ENCODE measurements at regions not wholly inside any gene's neighbourhood (a gene's known extent, or its start where the extent isn't known, plus 50 kb on each side); places are given as distances from the start of the nearest gene placed in this dataset.

DNA sequence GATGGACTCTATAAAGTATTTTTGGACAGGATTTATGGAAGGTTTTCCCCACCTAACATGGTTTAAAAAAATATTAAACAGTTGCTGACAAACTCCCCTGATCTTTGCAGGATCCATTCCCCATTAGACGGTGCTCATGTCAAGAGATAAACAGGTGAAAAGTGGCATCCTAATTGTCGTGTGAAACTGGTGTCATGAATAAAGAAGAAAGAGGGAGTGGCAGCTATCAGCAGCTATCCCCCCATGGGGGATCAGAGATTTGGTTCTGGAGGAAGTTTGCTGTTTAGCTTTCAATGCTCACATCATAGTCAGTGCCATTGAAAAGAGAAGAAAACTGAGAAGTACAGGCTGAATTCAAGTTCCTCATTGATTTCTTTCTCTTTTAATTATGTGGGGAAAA is 329.3 kb upstream of the BRINP1 start (continued):
- TF ChIP-seq, protein P1, sequence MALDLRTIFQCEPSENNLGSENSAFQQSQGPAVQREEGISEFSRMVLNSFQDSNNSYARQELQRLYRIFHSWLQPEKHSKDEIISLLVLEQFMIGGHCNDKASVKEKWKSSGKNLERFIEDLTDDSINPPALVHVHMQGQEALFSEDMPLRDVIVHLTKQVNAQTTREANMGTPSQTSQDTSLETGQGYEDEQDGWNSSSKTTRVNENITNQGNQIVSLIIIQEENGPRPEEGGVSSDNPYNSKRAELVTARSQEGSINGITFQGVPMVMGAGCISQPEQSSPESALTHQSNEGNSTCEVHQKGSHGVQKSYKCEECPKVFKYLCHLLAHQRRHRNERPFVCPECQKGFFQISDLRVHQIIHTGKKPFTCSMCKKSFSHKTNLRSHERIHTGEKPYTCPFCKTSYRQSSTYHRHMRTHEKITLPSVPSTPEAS (tag by site-specific recombination; IDR thresholded peaks at IDR 0.05) = no peak
- TF ChIP-seq, protein P2, sequence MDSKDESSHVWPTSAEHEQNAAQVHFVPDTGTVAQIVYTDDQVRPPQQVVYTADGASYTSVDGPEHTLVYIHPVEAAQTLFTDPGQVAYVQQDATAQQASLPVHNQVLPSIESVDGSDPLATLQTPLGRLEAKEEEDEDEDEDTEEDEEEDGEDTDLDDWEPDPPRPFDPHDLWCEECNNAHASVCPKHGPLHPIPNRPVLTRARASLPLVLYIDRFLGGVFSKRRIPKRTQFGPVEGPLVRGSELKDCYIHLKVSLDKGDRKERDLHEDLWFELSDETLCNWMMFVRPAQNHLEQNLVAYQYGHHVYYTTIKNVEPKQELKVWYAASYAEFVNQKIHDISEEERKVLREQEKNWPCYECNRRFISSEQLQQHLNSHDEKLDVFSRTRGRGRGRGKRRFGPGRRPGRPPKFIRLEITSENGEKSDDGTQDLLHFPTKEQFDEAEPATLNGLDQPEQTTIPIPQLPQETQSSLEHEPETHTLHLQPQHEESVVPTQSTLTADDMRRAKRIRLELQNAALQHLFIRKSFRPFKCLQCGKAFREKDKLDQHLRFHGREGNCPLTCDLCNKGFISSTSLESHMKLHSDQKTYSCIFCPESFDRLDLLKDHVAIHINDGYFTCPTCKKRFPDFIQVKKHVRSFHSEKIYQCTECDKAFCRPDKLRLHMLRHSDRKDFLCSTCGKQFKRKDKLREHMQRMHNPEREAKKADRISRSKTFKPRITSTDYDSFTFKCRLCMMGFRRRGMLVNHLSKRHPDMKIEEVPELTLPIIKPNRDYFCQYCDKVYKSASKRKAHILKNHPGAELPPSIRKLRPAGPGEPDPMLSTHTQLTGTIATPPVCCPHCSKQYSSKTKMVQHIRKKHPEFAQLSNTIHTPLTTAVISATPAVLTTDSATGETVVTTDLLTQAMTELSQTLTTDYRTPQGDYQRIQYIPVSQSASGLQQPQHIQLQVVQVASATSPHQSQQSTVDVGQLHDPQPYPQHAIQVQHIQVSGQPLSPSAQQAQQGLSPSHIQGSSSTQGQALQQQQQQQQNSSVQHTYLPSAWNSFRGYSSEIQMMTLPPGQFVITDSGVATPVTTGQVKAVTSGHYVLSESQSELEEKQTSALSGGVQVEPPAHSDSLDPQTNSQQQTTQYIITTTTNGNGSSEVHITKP (tag by site-specific recombination; IDR thresholded peaks at IDR 0.05) = no peak
- TF ChIP-seq, protein P3, sequence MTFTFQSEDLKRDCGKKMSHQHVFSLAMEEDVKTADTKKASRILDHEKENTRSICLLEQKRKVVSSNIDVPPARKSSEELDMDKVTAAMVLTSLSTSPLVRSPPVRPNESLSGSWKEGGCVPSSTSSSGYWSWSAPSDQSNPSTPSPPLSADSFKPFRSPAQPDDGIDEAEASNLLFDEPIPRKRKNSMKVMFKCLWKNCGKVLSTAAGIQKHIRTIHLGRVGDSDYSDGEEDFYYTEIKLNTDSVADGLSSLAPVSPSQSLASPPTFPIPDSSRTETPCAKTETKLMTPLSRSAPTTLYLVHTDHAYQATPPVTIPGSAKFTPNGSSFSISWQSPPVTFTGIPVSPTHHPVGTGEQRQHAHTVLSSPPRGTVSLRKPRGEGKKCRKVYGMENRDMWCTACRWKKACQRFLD (tag by site-specific recombination; IDR thresholded peaks at IDR 0.05) = no peak
- TF ChIP-seq ZNF169 (tag by site-specific recombination; IDR thresholded peaks at IDR 0.05) = no peak
- no peak for TF ChIP-seq ZNF114 (tag by site-specific recombination; IDR thresholded peaks at IDR 0.05)
- no peak for TF ChIP-seq MZF1 (tag by site-specific recombination; IDR thresholded peaks at IDR 0.05; ENCODE audit: borderline replicate concordance)
- TF ChIP-seq ZNF473 (tag by site-specific recombination; IDR thresholded peaks at IDR 0.05) = no peak
- TF ChIP-seq, protein P4, sequence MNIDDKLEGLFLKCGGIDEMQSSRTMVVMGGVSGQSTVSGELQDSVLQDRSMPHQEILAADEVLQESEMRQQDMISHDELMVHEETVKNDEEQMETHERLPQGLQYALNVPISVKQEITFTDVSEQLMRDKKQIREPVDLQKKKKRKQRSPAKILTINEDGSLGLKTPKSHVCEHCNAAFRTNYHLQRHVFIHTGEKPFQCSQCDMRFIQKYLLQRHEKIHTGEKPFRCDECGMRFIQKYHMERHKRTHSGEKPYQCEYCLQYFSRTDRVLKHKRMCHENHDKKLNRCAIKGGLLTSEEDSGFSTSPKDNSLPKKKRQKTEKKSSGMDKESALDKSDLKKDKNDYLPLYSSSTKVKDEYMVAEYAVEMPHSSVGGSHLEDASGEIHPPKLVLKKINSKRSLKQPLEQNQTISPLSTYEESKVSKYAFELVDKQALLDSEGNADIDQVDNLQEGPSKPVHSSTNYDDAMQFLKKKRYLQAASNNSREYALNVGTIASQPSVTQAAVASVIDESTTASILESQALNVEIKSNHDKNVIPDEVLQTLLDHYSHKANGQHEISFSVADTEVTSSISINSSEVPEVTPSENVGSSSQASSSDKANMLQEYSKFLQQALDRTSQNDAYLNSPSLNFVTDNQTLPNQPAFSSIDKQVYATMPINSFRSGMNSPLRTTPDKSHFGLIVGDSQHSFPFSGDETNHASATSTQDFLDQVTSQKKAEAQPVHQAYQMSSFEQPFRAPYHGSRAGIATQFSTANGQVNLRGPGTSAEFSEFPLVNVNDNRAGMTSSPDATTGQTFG (tag by site-specific recombination; IDR thresholded peaks at IDR 0.05; ENCODE audit: borderline replicate concordance) = no peak
- no peak for TF ChIP-seq ZNF830 (tag by site-specific recombination; IDR thresholded peaks at IDR 0.05; ENCODE audit: low read depth)

DNA sequence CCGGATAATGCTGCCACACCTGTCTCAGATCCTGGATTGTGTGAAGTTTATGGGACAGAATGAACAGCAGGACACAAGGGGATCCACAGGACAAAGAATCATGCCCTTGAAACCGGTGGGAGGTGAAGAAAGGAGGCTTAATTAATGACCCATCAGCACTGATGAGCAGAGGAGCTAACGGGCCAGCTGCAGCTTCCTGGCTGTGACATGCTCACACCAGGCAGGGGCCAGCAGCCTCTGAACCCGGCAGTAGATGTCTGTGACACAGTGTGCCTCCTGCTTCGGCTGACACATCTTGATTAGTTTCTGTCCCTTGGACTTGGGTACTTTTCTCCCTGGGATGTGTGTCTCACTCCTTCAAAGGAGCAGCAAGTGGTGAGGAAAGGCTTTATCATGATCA is 328.8 kb upstream of the BRINP1 start:
- H3K9me3 ChIP-seq (ENCODE audit: control insufficient read depth, insufficient read depth, low read depth, low read length) = no peaks in the 10 kb centered on the region; the same call in 1 of the 2 replicates
- no peak for TF ChIP-seq ZNF175 (tag by site-specific recombination; IDR thresholded peaks at IDR 0.05)
- TF ChIP-seq ZNF664 (tag by site-specific recombination; IDR thresholded peaks at IDR 0.05) = no peak
- TF ChIP-seq ZNF274 (IDR thresholded peaks at IDR 0.05; ENCODE audit: low read length) = no peak
- TF ChIP-seq ZNF274 (tag by site-specific recombination; IDR thresholded peaks at IDR 0.05; ENCODE audit: borderline replicate concordance) = no peak
- no peak for TF ChIP-seq ZNF174 (tag by site-specific recombination; IDR thresholded peaks at IDR 0.05)
- TF ChIP-seq KLF16 (tag by site-specific recombination; IDR thresholded peaks at IDR 0.05) = no peak
- TF ChIP-seq ZFP41 (tag by site-specific recombination; IDR thresholded peaks at IDR 0.05; ENCODE audit: borderline replicate concordance) = no peak
- TF ChIP-seq, protein P5, sequence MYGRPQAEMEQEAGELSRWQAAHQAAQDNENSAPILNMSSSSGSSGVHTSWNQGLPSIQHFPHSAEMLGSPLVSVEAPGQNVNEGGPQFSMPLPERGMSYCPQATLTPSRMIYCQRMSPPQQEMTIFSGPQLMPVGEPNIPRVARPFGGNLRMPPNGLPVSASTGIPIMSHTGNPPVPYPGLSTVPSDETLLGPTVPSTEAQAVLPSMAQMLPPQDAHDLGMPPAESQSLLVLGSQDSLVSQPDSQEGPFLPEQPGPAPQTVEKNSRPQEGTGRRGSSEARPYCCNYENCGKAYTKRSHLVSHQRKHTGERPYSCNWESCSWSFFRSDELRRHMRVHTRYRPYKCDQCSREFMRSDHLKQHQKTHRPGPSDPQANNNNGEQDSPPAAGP (tag by site-specific recombination; IDR thresholded peaks at IDR 0.05) = no peak
- TF ChIP-seq, protein P3 (tag by site-specific recombination; IDR thresholded peaks at IDR 0.05) = no peak
- no peak for TF ChIP-seq ZNF555 (tag by site-specific recombination; conservative IDR thresholded peaks at IDR 0.05)
- no peak for TF ChIP-seq ZNF521 (tag by site-specific recombination; IDR thresholded peaks at IDR 0.05)
- TF ChIP-seq ZNF626 (tag by site-specific recombination; IDR thresholded peaks at IDR 0.05) = no peak
- TF ChIP-seq GLI4 (tag by site-specific recombination; IDR thresholded peaks at IDR 0.05) = no peak

More for the DNA sequence above, 328.8 kb upstream of the BRINP1 start:
- POLR2A ChIA-PET = no interaction called here
- Histone ChIP-seq H3K27ac (ENCODE audit: extremely low read depth, low read depth, low read length) (no peak overlapping the region), H3K4me3 (ENCODE audit: low read depth, low read length) (no peak overlapping the region), H3K4me1 (ENCODE audit: control insufficient read depth, insufficient read depth, low read length) (no peaks in the 10 kb centered on the region), H3K36me3 (ENCODE audit: control insufficient read depth in 2 of 2, insufficient read depth in 1 of 2, low read length in 2 of 2) (no peaks in the 10 kb centered on the region)
- CTCF ChIA-PET = no interaction called here

Data from HEK293 (cell line).